ENCODE measurements at regions not wholly inside any gene's neighbourhood (a gene's known extent, or its start where the extent isn't known, plus 50 kb on each side); places are given as distances from the start of the nearest gene placed in this dataset.

DNA sequence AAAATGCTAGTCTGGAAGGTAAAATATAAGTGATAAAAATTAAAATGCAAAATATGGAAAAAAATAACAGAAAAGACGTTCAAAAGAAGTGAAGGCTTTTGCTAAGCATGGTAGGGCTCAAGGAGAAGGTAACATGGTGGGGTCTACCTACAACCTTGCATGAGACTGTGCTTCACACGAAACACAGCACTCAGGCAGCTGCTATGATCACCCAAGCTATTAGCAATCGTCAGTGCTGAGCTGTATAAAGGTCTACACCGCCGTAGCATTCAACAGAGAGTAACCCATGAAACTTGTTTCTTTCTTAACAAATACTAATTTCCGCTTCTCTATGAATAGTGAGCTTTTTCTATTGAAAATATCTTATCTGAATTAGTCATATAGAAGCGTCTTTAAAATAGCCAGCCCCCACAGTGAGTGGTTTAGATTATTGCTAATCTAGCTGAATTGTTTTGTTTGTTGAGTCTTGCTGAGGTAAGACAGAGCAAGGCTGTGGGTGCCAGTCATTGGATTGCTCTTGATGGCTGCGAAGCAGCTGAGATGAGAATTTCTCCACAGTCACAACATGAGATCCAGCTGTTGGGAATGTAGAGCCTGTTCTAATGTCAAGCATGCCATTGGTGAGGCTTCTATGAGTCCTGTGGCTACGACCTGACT, 230.0 kb downstream of the KLF13 start:
- no peak overlapping the region for H3K18ac ChIP-seq (ENCODE audit: low read length)
- H3K79me1 ChIP-seq (ENCODE audit: low read length): no peaks in the 10 kb centered on the region
- H4K8ac ChIP-seq (ENCODE audit: low read depth, low read length): no peak overlapping the region
- no peaks in the 10 kb centered on the region for H3K36me3 ChIP-seq (ENCODE audit: control insufficient read depth, insufficient read depth, low read length)
- no peak overlapping the region for H3K4me3 ChIP-seq (ENCODE audit: low read length)
- H3K4ac ChIP-seq (ENCODE audit: low read depth, low read length): no peak overlapping the region
- no peak overlapping the region for H3K27ac ChIP-seq (ENCODE audit: low read depth, low read length)
- no peak overlapping the region for H2BK120ac ChIP-seq (ENCODE audit: low read depth, low read length)
- H2BK15ac ChIP-seq (replicated peaks; ENCODE audit: low read depth): no peak overlapping the region
- H4K5ac ChIP-seq (ENCODE audit: low read length): no peak overlapping the region
- no peaks in the 10 kb centered on the region for H3K27me3 ChIP-seq (ENCODE audit: insufficient read depth, low read length, poor library complexity)
- DNase-seq: no peak
- no peak overlapping the region for H3K4me2 ChIP-seq (ENCODE audit: low read length)
- no peak overlapping the region for H3K9ac ChIP-seq (ENCODE audit: low read length)
- no peak overlapping the region for H2AK5ac ChIP-seq (ENCODE audit: low read length)
- H3K79me2 ChIP-seq (ENCODE audit: control insufficient read depth, insufficient read depth, low read length): no peaks in the 10 kb centered on the region
- no peak overlapping the region for H2BK5ac ChIP-seq (ENCODE audit: low read length)
- no CpG with 5 or more reads among the region's 9 CpGs for whole genome bisulfite sequencing (ENCODE audit: extremely low coverage, insufficient coverage, low lambda C conversion rate)
- no peaks in the 10 kb centered on the region for H3K4me1 ChIP-seq (ENCODE audit: control insufficient read depth, low read depth, low read length)
- H3K56ac ChIP-seq (ENCODE audit: low read length): no peak overlapping the region
- H3K23ac ChIP-seq (ENCODE audit: low read length): no peak overlapping the region

- H3K56ac ChIP-seq (ENCODE audit: low read length): no peak overlapping the region
- H4K8ac ChIP-seq (ENCODE audit: low read depth, low read length): no peak overlapping the region
- H2BK15ac ChIP-seq (replicated peaks; ENCODE audit: low read depth): no peak overlapping the region
- H3K27ac ChIP-seq (ENCODE audit: low read depth, low read length): no peak overlapping the region
- no peaks in the 10 kb centered on the region for H3K36me3 ChIP-seq (ENCODE audit: control insufficient read depth, insufficient read depth, low read length)
- no peak overlapping the region for H2BK120ac ChIP-seq (ENCODE audit: low read depth, low read length)
- no peak overlapping the region for H3K4me3 ChIP-seq (ENCODE audit: low read length)
- no peak for DNase-seq
- no peak overlapping the region for H2AK5ac ChIP-seq (ENCODE audit: low read length)
- H4K5ac ChIP-seq (ENCODE audit: low read length): no peak overlapping the region
- H3K4ac ChIP-seq (ENCODE audit: low read depth, low read length): no peak overlapping the region
- H2BK5ac ChIP-seq (ENCODE audit: low read length): no peak overlapping the region
- no peaks in the 10 kb centered on the region for H3K27me3 ChIP-seq (ENCODE audit: insufficient read depth, low read length, poor library complexity)
- no peak overlapping the region for H3K18ac ChIP-seq (ENCODE audit: low read length)
- H3K4me2 ChIP-seq (ENCODE audit: low read length): no peak overlapping the region
- no peak overlapping the region for H3K23ac ChIP-seq (ENCODE audit: low read length)
- H3K79me1 ChIP-seq (ENCODE audit: low read length): no peaks in the 10 kb centered on the region
- H3K79me2 ChIP-seq (ENCODE audit: control insufficient read depth, insufficient read depth, low read length): no peaks in the 10 kb centered on the region
- no peak overlapping the region for H3K9ac ChIP-seq (ENCODE audit: low read length)
- WGBS (ENCODE audit: extremely low coverage, insufficient coverage, low lambda C conversion rate): no CpG with 5 or more reads among the region's 7 CpGs
- H3K4me1 ChIP-seq (ENCODE audit: control insufficient read depth, low read depth, low read length): no peaks in the 10 kb centered on the region
Observed at GRCh38 chr15:31557899-31558298, 231.3 kb downstream of the KLF13 start.

DNA sequence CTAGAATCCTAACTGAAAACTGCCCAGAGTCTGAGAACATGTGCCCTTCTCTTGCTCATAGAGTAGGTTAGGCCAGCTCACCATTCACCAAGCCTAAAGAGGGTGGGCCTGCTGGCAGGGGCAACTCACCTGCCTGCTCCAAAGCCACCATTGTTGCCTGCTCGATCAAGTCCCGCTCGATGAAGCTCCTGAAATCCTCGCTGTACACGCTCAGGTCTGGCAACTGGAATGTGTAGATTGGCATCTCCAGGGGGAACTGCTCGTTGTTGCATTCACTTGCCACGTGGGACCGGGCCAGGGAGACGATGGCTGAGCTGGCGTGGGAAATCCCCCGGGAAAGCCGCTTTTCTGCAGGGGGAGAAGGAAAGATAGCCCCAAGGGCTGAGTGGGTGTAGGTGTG, 232.2 kb downstream of the KLF13 start:
- WGBS (ENCODE audit: extremely low coverage, insufficient coverage, low lambda C conversion rate): no CpG with 5 or more reads among the region's 12 CpGs
- no peaks in the 10 kb centered on the region for H3K79me1 ChIP-seq (ENCODE audit: low read length)
- DNase-seq: no peak

GRCh38 chr15:31559786-31560185, 233.2 kb downstream of the KLF13 start:
- Histone ChIP-seq H3K4me3 (ENCODE audit: low read length) (no peak overlapping the region), H3K4me1 (ENCODE audit: control insufficient read depth, low read depth, low read length) (no peaks in the 10 kb centered on the region), H4K8ac (ENCODE audit: low read depth, low read length) (no peak overlapping the region), H3K23ac (ENCODE audit: low read length) (no peak overlapping the region), H3K27me3 (ENCODE audit: insufficient read depth, low read length, poor library complexity) (no peaks in the 10 kb centered on the region), H3K79me2 (ENCODE audit: control insufficient read depth, insufficient read depth, low read length) (no peaks in the 10 kb centered on the region), H3K79me1 (ENCODE audit: low read length) (no peaks in the 10 kb centered on the region), H3K4me2 (ENCODE audit: low read length) (no peak overlapping the region), H2AK5ac (ENCODE audit: low read length) (no peak overlapping the region), H3K18ac (ENCODE audit: low read length) (no peak overlapping the region), H2BK120ac (ENCODE audit: low read depth, low read length) (no peak overlapping the region), H3K4ac (ENCODE audit: low read depth, low read length) (no peak overlapping the region), H3K27ac (ENCODE audit: low read depth, low read length) (no peak overlapping the region), H4K5ac (ENCODE audit: low read length) (no peak overlapping the region), H2BK15ac (replicated peaks; ENCODE audit: low read depth) (no peak overlapping the region), H2BK5ac (ENCODE audit: low read length) (no peak overlapping the region), H3K56ac (ENCODE audit: low read length) (no peak overlapping the region), H3K36me3 (ENCODE audit: control insufficient read depth, insufficient read depth, low read length) (no peaks in the 10 kb centered on the region), H3K9ac (ENCODE audit: low read length) (no peak overlapping the region)
- WGBS (ENCODE audit: extremely low coverage, insufficient coverage, low lambda C conversion rate): no CpG with 5 or more reads among the region's 3 CpGs
- DNase-seq: no peak

More for the DNA sequence above, 232.2 kb downstream of the KLF13 start:
- no peak overlapping the region for H4K5ac ChIP-seq (ENCODE audit: low read length)
- H3K36me3 ChIP-seq (ENCODE audit: control insufficient read depth, insufficient read depth, low read length): no peaks in the 10 kb centered on the region
- no peak overlapping the region for H3K9ac ChIP-seq (ENCODE audit: low read length)
- no peak overlapping the region for H3K4me2 ChIP-seq (ENCODE audit: low read length)
- no peaks in the 10 kb centered on the region for H3K79me2 ChIP-seq (ENCODE audit: control insufficient read depth, insufficient read depth, low read length)
- H3K56ac ChIP-seq (ENCODE audit: low read length): no peak overlapping the region
- H3K4me3 ChIP-seq (ENCODE audit: low read length): no peak overlapping the region
- H3K18ac ChIP-seq (ENCODE audit: low read length): no peak overlapping the region
- no peak overlapping the region for H4K8ac ChIP-seq (ENCODE audit: low read depth, low read length)
- no peak overlapping the region for H2BK5ac ChIP-seq (ENCODE audit: low read length)
- H3K4ac ChIP-seq (ENCODE audit: low read depth, low read length): no peak overlapping the region
- no peak overlapping the region for H3K23ac ChIP-seq (ENCODE audit: low read length)
- no peaks in the 10 kb centered on the region for H3K27me3 ChIP-seq (ENCODE audit: insufficient read depth, low read length, poor library complexity)
- no peak overlapping the region for H3K27ac ChIP-seq (ENCODE audit: low read depth, low read length)
- no peaks in the 10 kb centered on the region for H3K4me1 ChIP-seq (ENCODE audit: control insufficient read depth, low read depth, low read length)
- no peak overlapping the region for H2BK15ac ChIP-seq (replicated peaks; ENCODE audit: low read depth)
- H2BK120ac ChIP-seq (ENCODE audit: low read depth, low read length): no peak overlapping the region
- H2AK5ac ChIP-seq (ENCODE audit: low read length): no peak overlapping the region

GRCh38 chr15:31560643-31561042, 234.0 kb downstream of the KLF13 start:
- Histone ChIP-seq H4K8ac (ENCODE audit: low read depth, low read length) (no peak overlapping the region), H3K4me1 (ENCODE audit: control insufficient read depth, low read depth, low read length) (no peaks in the 10 kb centered on the region), H3K4me2 (ENCODE audit: low read length) (no peak overlapping the region), H3K79me1 (ENCODE audit: low read length) (no peaks in the 10 kb centered on the region), H3K4me3 (ENCODE audit: low read length) (no peak overlapping the region), H2BK5ac (ENCODE audit: low read length) (no peak overlapping the region), H2AK5ac (ENCODE audit: low read length) (no peak overlapping the region), H2BK120ac (ENCODE audit: low read depth, low read length) (no peak overlapping the region), H3K27me3 (ENCODE audit: insufficient read depth, low read length, poor library complexity) (no peaks in the 10 kb centered on the region), H3K79me2 (ENCODE audit: control insufficient read depth, insufficient read depth, low read length) (no peaks in the 10 kb centered on the region), H3K4ac (ENCODE audit: low read depth, low read length) (no peak overlapping the region), H3K18ac (ENCODE audit: low read length) (no peak overlapping the region), H3K27ac (ENCODE audit: low read depth, low read length) (no peak overlapping the region), H3K36me3 (ENCODE audit: control insufficient read depth, insufficient read depth, low read length) (no peaks in the 10 kb centered on the region), H3K9ac (ENCODE audit: low read length) (no peak overlapping the region), H3K23ac (ENCODE audit: low read length) (no peak overlapping the region), H2BK15ac (replicated peaks; ENCODE audit: low read depth) (no peak overlapping the region), H3K56ac (ENCODE audit: low read length) (no peak overlapping the region), H4K5ac (ENCODE audit: low read length) (no peak overlapping the region)
- WGBS (ENCODE audit: extremely low coverage, insufficient coverage, low lambda C conversion rate): no CpG with 5 or more reads among the region's 4 CpGs
- no peak for DNase-seq

DNA sequence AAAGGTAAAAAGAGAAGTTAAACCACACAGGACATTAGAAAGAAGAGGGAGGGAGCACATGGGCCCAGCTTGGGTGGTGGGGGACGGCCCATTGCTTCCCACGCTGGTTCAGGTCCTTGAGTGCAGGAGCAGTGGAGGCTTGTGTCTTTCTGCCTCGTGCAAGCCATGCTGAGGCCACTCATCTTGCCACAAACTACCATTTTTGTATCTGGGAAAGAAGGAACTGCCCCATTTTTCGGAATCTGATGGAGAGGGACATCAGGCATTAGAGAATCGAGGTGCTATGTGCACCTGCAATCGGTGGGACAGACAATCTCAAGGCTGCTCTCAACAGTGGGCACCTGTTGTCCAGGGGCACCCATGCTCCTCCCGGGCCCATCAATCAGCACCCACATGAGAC, 234.5 kb downstream of the KLF13 start:
- H4K8ac ChIP-seq (ENCODE audit: low read depth, low read length): no peak overlapping the region
- no peak overlapping the region for H2BK15ac ChIP-seq (replicated peaks; ENCODE audit: low read depth)
- no peak overlapping the region for H3K9ac ChIP-seq (ENCODE audit: low read length)
- no peak overlapping the region for H3K4ac ChIP-seq (ENCODE audit: low read depth, low read length)
- no CpG with 5 or more reads among the region's 7 CpGs for WGBS (ENCODE audit: extremely low coverage, insufficient coverage, low lambda C conversion rate)
- no peaks in the 10 kb centered on the region for H3K79me1 ChIP-seq (ENCODE audit: low read length)
- H2AK5ac ChIP-seq (ENCODE audit: low read length): no peak overlapping the region
- H4K5ac ChIP-seq (ENCODE audit: low read length): no peak overlapping the region
- H3K4me3 ChIP-seq (ENCODE audit: low read length): no peak overlapping the region
- no peak overlapping the region for H3K27ac ChIP-seq (ENCODE audit: low read depth, low read length)
- H2BK5ac ChIP-seq (ENCODE audit: low read length): no peak overlapping the region
- DNase-seq: no peak
- no peaks in the 10 kb centered on the region for H3K4me1 ChIP-seq (ENCODE audit: control insufficient read depth, low read depth, low read length)
- no peak overlapping the region for H3K18ac ChIP-seq (ENCODE audit: low read length)
- no peak overlapping the region for H3K56ac ChIP-seq (ENCODE audit: low read length)
- H3K4me2 ChIP-seq (ENCODE audit: low read length): no peak overlapping the region
- H3K79me2 ChIP-seq (ENCODE audit: control insufficient read depth, insufficient read depth, low read length): no peaks in the 10 kb centered on the region
- H3K27me3 ChIP-seq (ENCODE audit: insufficient read depth, low read length, poor library complexity): no peaks in the 10 kb centered on the region
- H3K23ac ChIP-seq (ENCODE audit: low read length): no peak overlapping the region
- H3K36me3 ChIP-seq (ENCODE audit: control insufficient read depth, insufficient read depth, low read length): no peaks in the 10 kb centered on the region
- H2BK120ac ChIP-seq (ENCODE audit: low read depth, low read length): no peak overlapping the region
